K562 (cell line): ENCODE measurements at regions not wholly inside any gene's neighbourhood (a gene's known extent, or its start where the extent isn't known, plus 50 kb on each side); places are given as distances from the start of the nearest gene placed in this dataset.

ENCODE experiments used
- ATAC-seq: fragments of 200-7000 bp; cut with Tn5 transposase; 3 replicates; pipeline ENCODE4 v1.9.1; 2020; ENCODE audit warnings: moderate library complexity
- BruUV-seq: library from RNA; stranded (reverse); fragments of 400-500 nt; replicated peaks from 2 replicates; lab custom pipeline; 2021; lab: Mats Ljungman, UMichigan
- CTCF ChIA-PET: fragments of 300-600 bp; formaldehyde crosslinking; extraction: SDS; loops from one replicate; lab custom pipeline; 2021; ENCODE audit warnings: low intra/inter-chr PET ratio; lab: Yijun Ruan, JAX
- POLR2A ChIA-PET: fragments of 300-600, 350-650 bp; sonication (Branson Sonifier 250); formaldehyde crosslinking; extraction: SDS; loops from one replicate; lab custom pipeline; 2021; ENCODE audit warnings: antibody characterized with exemption, inconsistent platforms; lab: Yijun Ruan, JAX
- DNase-seq, 4 experiments: peaks; one replicate each; pipeline versions ENCODE4 v3.0.0 to v3.0.0-alpha.2; 2011 to 2018; ENCODE audit warnings: low spot score in 3 of 4, mixed read lengths in 3 of 4; ENCODE audit errors: extremely low read depth in 1 of 4
- FAIRE-seq: peaks from 2 replicates; lab custom pipeline; 2011; peaks lifted over from hg19 to GRCh38; lab: Jason Lieb, UNC
- H2AFZ ChIP-seq: 2 replicates; pipeline ENCODE4 v1.6.0; 2011; ENCODE audit warnings: low read depth, low read length, control low read depth, inconsistent platforms
- H3K27ac ChIP-seq: fragments of 200-600 bp; 3 replicates; pipeline ENCODE4 v1.8.0; 2011; ENCODE audit warnings: low read depth, mild to moderate bottlenecking, control low read depth, inconsistent platforms, low read length, moderate library complexity, mixed read lengths; ENCODE audit errors: extremely low read depth
- H3K27me3 ChIP-seq, 2 experiments: fragments of 300-600 bp in 1 of 2; 2 replicates in 1 of 2; 3 replicates in 1 of 2; pipeline versions ENCODE4 v1.6.0 to v1.8.0; 2011; ENCODE audit warnings: inconsistent platforms in 2 of 2, low read length in 2 of 2, mild to moderate bottlenecking in 1 of 2, mixed read lengths in 1 of 2, moderate library complexity in 1 of 2; ENCODE audit not compliant: control insufficient read depth in 2 of 2, insufficient read depth in 2 of 2
- H3K36me3 ChIP-seq: fragments of 300-600 bp; 3 replicates; pipeline ENCODE4 v1.8.0; 2011; ENCODE audit warnings: mild to moderate bottlenecking, low read length, inconsistent platforms; ENCODE audit not compliant: control insufficient read depth, insufficient read depth
- H3K4me1 ChIP-seq, 2 experiments: fragments of 200-600 bp in 1 of 2; replicated peaks in 1 of 2; 2 replicates in 1 of 2; 3 replicates in 1 of 2; pipeline versions ENCODE4 v1.5.1 to v1.8.0; 2011; ENCODE audit warnings: inconsistent platforms in 2 of 2, low read length in 2 of 2, mild to moderate bottlenecking in 1 of 2, mixed read lengths in 1 of 2, moderate library complexity in 1 of 2; ENCODE audit not compliant: control insufficient read depth in 2 of 2, insufficient read depth in 2 of 2
- H3K4me2 ChIP-seq: 2 replicates; pipeline ENCODE4 v1.6.1; 2011; ENCODE audit warnings: low read length, control low read depth, inconsistent platforms, mixed read lengths; ENCODE audit not compliant: insufficient read depth
- H3K4me3 ChIP-seq: fragments of 200-600 bp; sonication (generic), shearing (Covaris generic); 2 replicates; pipeline ENCODE4 v1.5.1; 2016; ENCODE audit warnings: control low read depth, inconsistent platforms
- H3K79me2 ChIP-seq: fragments of 200-600 bp; 3 replicates; pipeline ENCODE4 v1.8.0; 2011; ENCODE audit warnings: low read length, inconsistent platforms; ENCODE audit not compliant: control insufficient read depth, insufficient read depth
- H3K9ac ChIP-seq, 2 experiments: 2 replicates each; pipeline versions ENCODE4 v1.6.0 to v1.6.1; 2011; ENCODE audit warnings: low read depth in 2 of 2, low read length in 2 of 2, control low read depth in 1 of 2, inconsistent platforms in 1 of 2, mild to moderate bottlenecking in 1 of 2, mixed read lengths in 1 of 2; ENCODE audit not compliant: insufficient read depth in 1 of 2
- H3K9me1 ChIP-seq: one replicate; pipeline ENCODE4 v1.6.0; 2011; ENCODE audit warnings: inconsistent platforms, mild to moderate bottlenecking, low read length, moderate library complexity; ENCODE audit not compliant: control insufficient read depth, insufficient read depth
- H3K9me3 ChIP-seq: replicated peaks from 2 replicates; pipeline ENCODE4 v1.5.1; 2011; ENCODE audit warnings: low read depth, low read length, inconsistent platforms; ENCODE audit not compliant: control insufficient read depth, insufficient read depth
- H4K20me1 ChIP-seq: replicated peaks from 2 replicates; pipeline ENCODE4 v1.6.1; 2011; ENCODE audit warnings: low read length, inconsistent platforms, mixed read lengths; ENCODE audit not compliant: control insufficient read depth, insufficient read depth
- MCM7 ChIP-seq, 2 experiments: fragments of 450-650 bp; IDR thresholded peaks; 2 replicates each; pipeline ENCODE4 v1.6.1; 2016 to 2018
- SRSF9 ChIP-seq: fragments of 200-400 bp; formaldehyde crosslinking; IDR thresholded peaks from 2 replicates; pipeline ENCODE4 v1.6.1; 2017; ENCODE audit warnings: low read depth, low read length, borderline replicate concordance
- XRCC4 ChIP-seq: IDR thresholded peaks from one replicate; pipeline ENCODE4 v1.6.1; 2011; ENCODE audit not compliant: insufficient read depth, insufficient read length; ENCODE audit errors: extremely low read depth
- ZNF41 ChIP-seq: fragments of 250-450 bp; sonication (Bioruptor Pico); conservative IDR thresholded peaks from 2 replicates; pipeline ENCODE4 v1.4.0; 2020; ENCODE audit warnings: mild to moderate bottlenecking
- WGBS: fragments of 100-300 bp; shearing (Covaris generic); methylation state at CpG from one replicate; pipeline ENCODE4 v1.1.6; 2016; ENCODE audit warnings: low coverage, mixed read lengths; ENCODE audit not compliant: insufficient coverage; ENCODE audit errors: missing lambda C conversion rate; 5-methylcytosine and 5-hydroxymethylcytosine counted together
- in situ Hi-C: fragments of 300-500 bp; cut with MboI; formaldehyde crosslinking; loops from 4 replicates; pipeline ENCODE4 v1.15.0; 2018; ENCODE audit warnings: inconsistent platforms, mixed read lengths
- intact Hi-C: fragments of 100-400 bp; cut with micrococcal nuclease; formaldehyde crosslinking; loops from 2 replicates; pipeline ENCODE4 v1.14.2; 2022
- TF ChIP-seq, protein P1 (sequence below): fragments of 450-650 bp; IDR thresholded peaks from 2 replicates; pipeline ENCODE4 v1.6.1; 2016; ENCODE audit warnings: low read depth
- TF ChIP-seq, protein P2 (sequence below): sonication (generic); formaldehyde crosslinking; IDR thresholded peaks from 2 replicates; pipeline ENCODE4 v1.8.0; 2022; ENCODE audit warnings: missing genetic modification reagents, mild to moderate bottlenecking, borderline replicate concordance
- TF ChIP-seq, protein P3 (sequence below): fragments of 250-450 bp; sonication (Bioruptor Pico); IDR thresholded peaks from 2 replicates; pipeline ENCODE4 v1.4.0; 2020; ENCODE audit warnings: mild to moderate bottlenecking

DNA sequence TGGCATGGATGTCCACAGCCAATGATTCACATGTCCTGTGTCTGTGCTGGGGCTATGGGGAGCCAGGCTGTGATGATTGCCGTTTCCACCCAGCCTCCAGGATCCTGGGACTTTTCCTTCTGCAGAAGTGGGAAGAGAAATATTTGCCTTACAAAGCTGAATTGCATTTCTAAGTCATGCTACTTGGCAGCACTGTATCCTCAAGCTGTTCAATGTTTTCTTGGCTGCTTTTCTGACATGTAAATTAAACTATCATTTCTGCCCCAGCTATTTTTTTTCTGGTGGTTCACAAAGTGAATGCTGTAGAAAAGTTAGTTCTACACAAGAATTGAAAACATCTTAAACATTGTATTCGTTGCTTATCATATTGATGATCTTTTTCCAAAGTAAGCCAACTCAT is 51.9 kb upstream of the TCERG1L start (continued):
- TF ChIP-seq, protein P1, sequence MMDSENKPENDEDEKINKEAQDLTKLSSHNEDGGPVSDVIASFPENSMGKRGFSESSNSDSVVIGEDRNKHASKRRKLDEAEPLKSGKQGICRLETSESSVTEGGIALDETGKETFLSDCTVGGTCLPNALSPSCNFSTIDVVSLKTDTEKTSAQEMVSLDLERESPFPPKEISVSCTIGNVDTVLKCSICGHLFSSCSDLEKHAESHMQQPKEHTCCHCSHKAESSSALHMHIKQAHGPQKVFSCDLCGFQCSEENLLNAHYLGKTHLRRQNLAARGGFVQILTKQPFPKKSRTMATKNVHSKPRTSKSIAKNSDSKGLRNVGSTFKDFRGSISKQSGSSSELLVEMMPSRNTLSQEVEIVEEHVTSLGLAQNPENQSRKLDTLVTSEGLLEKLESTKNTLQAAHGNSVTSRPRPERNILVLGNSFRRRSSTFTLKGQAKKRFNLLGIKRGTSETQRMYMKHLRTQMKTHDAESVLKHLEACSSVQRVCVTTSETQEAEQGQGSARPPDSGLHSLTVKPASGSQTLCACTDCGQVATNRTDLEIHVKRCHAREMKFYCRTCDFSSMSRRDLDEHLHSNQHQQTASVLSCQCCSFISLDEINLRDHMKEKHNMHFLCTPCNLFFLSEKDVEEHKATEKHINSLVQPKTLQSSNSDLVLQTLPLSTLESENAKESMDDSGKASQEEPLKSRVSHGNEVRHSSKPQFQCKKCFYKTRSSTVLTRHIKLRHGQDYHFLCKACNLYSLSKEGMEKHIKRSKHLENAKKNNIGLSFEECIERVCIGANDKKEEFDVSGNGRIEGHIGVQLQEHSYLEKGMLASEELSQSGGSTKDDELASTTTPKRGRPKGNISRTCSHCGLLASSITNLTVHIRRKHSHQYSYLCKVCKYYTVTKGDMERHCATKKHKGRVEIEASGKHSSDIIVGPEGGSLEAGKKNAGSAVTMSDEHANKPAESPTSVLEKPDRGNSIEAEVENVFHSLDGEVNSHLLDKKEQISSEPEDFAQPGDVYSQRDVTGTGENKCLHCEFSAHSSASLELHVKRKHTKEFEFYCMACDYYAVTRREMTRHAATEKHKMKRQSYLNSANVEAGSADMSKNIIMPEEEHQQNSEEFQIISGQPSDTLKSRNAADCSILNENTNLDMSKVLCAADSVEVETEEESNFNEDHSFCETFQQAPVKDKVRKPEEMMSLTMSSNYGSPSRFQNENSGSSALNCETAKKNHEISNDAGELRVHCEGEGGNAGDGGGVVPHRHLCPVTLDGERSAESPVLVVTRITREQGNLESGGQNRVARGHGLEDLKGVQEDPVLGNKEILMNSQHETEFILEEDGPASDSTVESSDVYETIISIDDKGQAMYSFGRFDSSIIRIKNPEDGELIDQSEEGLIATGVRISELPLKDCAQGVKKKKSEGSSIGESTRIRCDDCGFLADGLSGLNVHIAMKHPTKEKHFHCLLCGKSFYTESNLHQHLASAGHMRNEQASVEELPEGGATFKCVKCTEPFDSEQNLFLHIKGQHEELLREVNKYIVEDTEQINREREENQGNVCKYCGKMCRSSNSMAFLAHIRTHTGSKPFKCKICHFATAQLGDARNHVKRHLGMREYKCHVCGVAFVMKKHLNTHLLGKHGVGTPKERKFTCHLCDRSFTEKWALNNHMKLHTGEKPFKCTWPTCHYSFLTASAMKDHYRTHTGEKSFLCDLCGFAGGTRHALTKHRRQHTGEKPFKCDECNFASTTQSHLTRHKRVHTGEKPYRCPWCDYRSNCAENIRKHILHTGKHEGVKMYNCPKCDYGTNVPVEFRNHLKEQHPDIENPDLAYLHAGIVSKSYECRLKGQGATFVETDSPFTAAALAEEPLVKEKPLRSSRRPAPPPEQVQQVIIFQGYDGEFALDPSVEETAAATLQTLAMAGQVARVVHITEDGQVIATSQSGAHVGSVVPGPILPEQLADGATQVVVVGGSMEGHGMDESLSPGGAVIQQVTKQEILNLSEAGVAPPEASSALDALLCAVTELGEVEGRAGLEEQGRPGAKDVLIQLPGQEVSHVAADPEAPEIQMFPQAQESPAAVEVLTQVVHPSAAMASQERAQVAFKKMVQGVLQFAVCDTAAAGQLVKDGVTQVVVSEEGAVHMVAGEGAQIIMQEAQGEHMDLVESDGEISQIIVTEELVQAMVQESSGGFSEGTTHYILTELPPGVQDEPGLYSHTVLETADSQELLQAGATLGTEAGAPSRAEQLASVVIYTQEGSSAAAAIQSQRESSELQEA: no peak
- TF ChIP-seq MCM7 (IDR thresholded peaks at IDR 0.05): no peak
- TF ChIP-seq, all 486 proteins: peak for 0

DNA sequence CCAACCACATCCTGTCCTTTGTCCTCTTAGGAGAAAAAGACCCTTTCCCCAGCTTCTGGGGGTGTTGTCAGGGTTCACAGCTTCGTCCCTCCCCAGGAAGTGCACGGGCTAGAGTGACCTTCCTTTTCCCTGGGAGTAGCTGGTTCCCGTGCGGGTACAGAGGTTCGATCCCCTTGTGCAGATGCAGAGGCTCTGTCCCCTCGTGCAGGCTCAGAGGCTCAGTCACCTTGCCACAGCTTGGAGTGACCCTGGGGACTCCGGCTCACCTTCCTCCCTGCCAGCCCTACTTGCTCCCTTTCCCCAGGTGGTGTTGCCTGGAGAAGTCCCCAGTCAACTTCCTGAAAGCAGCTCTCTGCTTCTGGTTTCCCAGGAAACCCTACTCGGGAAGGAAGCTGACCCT is 60.0 kb upstream of the TCERG1L start:
- Histone ChIP-seq H3K27ac (no peak overlapping the region), H2AFZ (no peak overlapping the region), H3K9ac (no peak overlapping the region; a peak in 1 of 4 replicates), H3K36me3 (no peaks in the 10 kb centered on the region), H3K4me2 (no peak overlapping the region), H3K79me2 (no peaks in the 10 kb centered on the region), H3K27me3 (no peaks in the 10 kb centered on the region), H3K9me1 (no peaks in the 10 kb centered on the region), H3K4me3 (no peak overlapping the region), H3K9me3 (no peaks in the 10 kb centered on the region), H3K4me1 (no peaks in the 10 kb centered on the region), H4K20me1 (no peaks in the 10 kb centered on the region)
- in situ Hi-C loops (no loop called here), intact Hi-C loops (no loop called here)
- ChIA-PET CTCF (no interaction called here), POLR2A (interaction anchor here (0.6 to 1.4 kb wide), 2 partner anchors 14 to 27 kb away, joined by 3 read pairs; no protein-coding TSS in a partner anchor)
- FAIRE-seq (no peak), ATAC-seq (no peak), DNase-seq (no peak)
- WGBS: 0% methylated on average over 7 of the region's 8 CpGs
- no TSS peak for BruUV-seq
- TF ChIP-seq, protein P2, sequence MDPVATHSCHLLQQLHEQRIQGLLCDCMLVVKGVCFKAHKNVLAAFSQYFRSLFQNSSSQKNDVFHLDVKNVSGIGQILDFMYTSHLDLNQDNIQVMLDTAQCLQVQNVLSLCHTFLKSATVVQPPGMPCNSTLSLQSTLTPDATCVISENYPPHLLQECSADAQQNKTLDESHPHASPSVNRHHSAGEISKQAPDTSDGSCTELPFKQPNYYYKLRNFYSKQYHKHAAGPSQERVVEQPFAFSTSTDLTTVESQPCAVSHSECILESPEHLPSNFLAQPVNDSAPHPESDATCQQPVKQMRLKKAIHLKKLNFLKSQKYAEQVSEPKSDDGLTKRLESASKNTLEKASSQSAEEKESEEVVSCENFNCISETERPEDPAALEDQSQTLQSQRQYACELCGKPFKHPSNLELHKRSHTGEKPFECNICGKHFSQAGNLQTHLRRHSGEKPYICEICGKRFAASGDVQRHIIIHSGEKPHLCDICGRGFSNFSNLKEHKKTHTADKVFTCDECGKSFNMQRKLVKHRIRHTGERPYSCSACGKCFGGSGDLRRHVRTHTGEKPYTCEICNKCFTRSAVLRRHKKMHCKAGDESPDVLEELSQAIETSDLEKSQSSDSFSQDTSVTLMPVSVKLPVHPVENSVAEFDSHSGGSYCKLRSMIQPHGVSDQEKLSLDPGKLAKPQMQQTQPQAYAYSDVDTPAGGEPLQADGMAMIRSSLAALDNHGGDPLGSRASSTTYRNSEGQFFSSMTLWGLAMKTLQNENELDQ (CRISPR knock-in tag): no peak
- TF ChIP-seq SRSF9: no peak
- TF ChIP-seq XRCC4: no peak
- TF ChIP-seq, protein P3, sequence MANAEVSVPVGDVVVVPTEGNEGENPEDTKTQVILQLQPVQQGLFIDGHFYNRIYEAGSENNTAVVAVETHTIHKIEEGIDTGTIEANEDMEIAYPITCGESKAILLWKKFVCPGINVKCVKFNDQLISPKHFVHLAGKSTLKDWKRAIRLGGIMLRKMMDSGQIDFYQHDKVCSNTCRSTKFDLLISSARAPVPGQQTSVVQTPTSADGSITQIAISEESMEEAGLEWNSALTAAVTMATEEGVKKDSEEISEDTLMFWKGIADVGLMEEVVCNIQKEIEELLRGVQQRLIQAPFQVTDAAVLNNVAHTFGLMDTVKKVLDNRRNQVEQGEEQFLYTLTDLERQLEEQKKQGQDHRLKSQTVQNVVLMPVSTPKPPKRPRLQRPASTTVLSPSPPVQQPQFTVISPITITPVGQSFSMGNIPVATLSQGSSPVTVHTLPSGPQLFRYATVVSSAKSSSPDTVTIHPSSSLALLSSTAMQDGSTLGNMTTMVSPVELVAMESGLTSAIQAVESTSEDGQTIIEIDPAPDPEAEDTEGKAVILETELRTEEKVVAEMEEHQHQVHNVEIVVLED (CRISPR knock-in tag): no peak
- no peak for TF ChIP-seq ZNF41
